ENCODE measurements at regions not wholly inside any gene's neighbourhood (a gene's known extent, or its start where the extent isn't known, plus 50 kb on each side); places are given as distances from the start of the nearest gene placed in this dataset.
"Not testable (repeated sequence)": the region's sequence is repeated elsewhere in the genome, so short reads cannot be mapped to it uniquely, and the experiment has no call there.

DNA sequence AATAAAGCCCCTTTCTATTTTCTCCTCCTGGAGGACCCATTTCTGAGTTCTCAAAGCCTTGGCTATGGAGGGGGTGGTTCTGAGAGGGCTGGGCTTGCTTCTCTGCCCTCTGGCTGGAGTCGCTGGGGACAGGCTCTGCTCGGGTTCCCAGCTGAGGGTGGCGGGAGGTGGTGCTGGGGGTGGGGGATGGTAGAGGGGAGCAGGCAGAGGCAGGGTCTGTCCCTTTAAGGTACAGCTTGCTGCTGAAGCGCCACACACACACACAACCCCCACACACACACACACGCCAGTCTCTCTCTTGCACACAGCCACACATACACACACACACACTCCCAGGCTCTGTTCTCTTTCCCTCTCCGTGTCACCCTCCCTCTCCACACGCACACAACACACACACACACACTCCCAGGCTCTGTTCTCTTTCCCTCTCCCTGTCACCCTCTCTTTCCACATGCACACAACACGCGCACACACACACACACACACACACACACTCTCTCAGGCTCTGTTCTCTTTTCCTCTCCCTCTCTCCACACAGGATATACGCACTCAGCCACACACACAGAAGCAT lies 69.8 kb upstream of the SSBP3 start:
- DNase-seq (ENCODE audit: extremely low read depth in 1 of 11, low read depth in 9 of 11, low spot score in 4 of 11), result no peak

DNA sequence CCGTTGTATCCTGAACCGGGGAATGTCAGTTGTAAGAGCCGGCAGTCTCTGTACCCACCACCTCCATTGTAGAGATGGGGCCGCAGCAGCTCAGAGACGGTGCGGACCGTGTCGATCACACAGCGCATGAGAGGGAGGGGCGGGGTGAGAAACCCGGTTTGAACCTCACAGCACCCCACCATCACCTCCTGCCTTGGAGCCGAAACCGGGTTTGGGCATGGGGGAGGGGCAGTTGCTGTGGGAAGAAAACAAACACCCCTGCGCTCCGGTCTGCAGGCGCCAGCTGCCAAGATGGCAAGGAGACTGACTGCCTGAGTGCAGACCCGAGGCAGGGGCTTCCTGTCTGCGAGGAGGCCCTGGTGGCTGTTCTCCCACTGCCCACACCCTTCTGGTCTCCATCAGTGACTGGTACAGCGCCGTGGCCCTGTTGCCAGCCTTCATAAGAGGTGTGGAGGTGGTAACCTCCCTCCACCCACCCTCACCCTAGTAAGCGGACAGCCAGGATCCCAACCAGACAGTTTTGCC lies 69.2 kb upstream of the SSBP3 start:
- DNase-seq (ENCODE audit: extremely low read depth in 1 of 11, low read depth in 9 of 11, low spot score in 4 of 11), result no peak

DNA sequence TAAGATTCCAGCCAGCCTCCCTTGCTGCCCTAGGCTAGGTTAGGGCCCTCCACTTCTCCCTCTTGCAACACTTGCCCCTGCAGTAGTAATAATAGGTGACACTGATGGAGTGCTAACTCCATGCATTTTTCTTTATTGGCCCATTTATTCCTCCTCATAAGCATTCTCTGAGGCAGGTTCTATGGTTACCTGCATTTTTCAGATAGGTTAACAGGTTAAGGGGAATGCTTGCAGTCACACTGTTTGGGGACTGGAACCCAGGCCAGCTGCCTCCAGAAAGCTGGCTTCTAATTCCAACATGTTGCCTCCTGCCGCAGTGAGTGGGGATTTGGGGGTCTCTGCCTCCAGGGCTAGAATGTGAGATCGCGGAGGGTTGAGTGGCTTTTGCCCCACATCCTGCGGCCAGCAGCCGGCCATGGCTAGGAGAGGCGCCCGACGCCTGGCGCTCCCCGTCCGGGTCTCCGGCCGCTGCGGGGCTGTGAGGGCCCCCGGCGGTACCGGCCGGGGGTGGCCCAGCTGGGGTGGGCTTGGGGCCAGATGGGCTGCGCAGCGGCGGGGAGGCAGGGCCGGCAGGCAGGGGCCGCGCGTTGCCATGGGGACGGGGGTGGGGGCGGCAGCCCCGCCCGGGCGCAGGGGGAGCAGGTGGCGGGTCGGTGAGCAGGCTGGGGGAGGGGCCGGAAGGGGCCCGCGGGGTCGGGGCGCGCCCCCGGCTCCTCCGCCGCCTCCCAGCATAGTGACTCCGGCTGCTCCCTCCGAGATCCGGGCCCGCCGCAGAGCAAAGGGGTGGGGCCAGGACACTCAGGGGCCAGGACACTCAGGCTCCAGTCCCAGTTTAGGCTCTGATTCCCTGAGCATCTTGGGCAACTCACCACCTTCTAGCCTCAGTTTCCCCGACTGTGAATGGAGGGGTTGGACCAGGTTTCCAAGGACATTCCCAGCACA lies 68.4 kb upstream of the SSBP3 start:
- no peak for DNase-seq (ENCODE audit: extremely low read depth in 1 of 11, low read depth in 9 of 11, low spot score in 4 of 11)

DNA sequence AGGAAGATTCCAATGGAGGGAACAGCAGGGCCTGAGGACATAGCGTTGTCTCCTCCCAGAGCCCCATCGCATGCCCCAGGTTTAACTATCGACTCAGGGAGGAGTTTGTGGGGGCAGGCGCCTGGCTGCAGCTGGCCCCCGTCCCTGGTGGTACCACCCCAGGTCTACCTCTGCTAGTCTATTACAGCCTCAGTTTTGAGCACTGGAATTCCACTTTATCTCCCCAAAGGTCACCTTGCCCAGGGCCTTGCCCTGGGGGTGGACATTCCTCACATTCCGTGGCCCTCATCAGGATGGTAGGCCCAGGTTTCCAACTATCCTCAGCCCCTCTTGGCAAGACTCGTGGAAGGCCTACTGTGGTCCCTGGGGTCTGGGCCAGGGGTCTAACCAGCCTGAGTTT lies 65.4 kb upstream of the SSBP3 start:
- DNase-seq (ENCODE audit: extremely low read depth in 1 of 11, low read depth in 9 of 11, low spot score in 4 of 11), result no peak

DNA sequence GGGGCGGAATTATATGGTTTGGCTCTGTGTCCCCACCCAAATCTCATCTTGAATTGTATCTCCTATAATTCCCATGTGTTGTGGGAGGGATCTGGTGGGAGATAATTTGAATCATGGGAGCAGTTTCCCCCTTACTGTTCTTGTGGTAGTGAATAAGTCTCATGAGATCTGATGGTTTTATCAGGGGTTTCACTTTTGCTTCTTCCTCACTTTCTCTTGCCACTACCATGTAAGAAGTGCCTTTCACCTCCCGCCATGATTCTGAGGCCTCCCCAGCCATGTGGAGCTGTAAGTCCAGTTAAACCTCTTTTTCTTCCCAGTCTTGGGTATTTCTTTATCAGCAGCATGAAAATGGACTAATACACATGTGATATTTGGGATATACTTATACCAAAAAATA lies 63.2 kb upstream of the SSBP3 start:
- not testable (repeated sequence) for DNase-seq (ENCODE audit: extremely low read depth in 1 of 11, low read depth in 9 of 11, low spot score in 4 of 11)

DNA sequence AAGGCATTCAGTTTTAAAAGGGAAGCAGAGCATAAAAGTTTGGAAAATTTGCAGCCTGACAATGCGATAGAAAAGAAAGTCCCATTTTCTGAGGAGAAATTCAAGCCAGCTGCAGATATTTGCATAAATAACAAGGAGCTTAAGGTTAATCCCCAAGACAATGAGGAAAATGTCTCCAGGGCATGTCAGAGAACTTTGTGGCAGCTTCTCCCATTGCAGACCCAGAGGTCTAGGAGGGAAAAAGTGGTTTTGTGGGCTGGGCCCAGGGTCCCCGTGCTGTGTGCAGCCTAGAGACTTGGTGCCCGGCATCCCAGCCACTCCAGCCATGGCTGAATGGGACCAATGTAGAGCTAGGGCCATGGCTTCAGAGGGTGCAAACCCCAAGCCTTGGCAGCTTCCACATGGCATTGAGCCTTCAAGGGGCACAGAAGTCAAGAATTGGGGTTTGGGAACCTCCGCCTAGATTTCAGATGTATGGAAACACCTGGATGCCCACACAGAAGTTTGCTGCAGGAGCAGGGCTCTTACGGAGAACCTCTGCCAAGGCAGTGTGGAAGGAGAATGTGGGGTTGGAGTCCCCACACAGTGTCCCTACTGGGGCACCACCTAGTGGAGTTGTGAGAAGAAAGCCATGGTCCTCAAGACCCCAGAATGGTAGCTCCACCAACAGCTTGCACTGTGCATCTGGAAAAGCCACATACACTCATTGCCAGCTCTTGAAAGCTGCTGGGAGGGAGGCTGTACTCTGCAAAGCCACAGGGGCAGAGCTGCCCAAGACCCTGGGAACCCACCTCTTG lies 62.3 kb upstream of the SSBP3 start:
- DNase-seq (ENCODE audit: extremely low read depth in 1 of 11, low read depth in 9 of 11, low spot score in 4 of 11), result not testable (repeated sequence)

DNA sequence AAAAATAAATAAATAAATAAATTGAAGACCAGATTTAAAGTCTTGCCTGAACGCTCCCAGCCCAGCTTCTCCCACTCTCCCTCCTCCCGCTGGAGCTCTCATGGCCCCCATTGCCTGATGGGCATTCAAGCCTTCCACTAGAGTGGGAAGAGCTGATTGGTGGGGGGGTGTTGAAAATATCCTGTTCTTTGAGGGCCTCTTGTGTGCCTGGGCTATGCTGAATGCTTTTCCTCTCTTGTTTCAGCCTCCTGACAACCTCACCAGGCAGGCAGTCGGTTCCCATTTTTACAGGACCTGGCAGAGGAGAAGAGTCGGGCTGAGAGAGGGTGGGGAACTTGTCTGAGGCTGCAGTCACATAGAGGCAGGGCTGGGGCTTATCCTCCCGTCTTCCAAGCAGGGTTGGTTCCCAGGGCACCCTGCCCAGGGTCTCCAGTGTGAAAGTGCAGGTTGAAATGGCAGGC lies 59.2 kb upstream of the SSBP3 start:
- peak in 2 of 11 donors; percentile 74 to 76 for DNase-seq (ENCODE audit: extremely low read depth in 1 of 11, low read depth in 9 of 11, low spot score in 4 of 11)

DNA sequence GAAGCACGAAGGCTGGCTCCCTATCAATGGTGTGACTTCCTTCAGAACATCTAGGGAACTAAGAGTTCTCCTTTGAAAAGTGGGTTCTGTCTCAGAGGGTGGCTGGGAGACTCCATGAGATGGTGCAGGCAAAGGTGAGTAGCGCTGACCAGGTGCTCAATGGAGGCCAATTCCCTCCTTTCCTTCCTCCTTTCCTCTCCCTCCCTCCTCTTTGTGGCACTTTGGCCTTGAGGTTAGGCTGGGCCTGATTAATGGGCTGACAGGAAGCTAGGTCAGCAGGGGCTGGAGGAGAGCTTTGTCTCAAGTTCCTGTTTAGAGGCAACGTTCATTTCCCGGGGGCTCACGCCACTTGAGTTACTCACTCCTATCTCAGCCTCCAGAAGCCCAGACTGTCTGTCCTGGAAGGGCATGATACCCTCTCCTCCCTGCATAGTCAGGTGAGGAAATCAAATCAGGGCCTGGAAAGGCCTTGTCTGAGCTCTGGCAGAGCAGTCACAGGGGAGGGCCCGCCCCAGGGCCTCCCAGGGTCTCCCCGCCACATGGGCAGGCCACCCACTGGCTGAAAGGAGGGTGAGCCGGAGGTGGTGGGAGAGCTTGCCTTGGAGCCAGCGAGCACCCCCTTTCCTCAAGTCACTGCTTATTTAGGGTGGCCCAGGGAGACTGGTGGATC lies 58.4 kb upstream of the SSBP3 start:
- no peak for DNase-seq (ENCODE audit: extremely low read depth in 1 of 11, low read depth in 9 of 11, low spot score in 4 of 11)

DNA sequence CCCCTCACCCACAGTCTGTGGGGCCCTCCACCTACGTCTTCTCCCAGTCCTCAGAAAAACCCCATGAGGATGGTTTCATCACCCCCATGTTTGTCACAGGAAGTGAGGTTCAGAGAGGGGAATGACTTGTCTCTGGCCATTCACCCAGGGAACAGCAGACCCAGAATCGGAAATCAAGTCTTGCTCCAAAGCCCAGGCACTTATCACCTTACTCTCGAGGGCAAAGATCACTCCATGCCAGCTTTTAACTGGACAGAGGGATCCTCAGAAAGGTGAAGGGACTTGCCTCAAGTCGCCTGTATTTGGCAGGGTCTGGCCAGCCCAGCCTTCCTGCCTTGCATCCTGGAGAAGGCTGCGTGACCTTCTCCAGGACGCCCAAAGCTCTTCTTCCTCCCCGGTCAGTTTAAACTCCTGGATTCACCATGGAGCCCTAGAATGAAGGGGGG lies 57.9 kb upstream of the SSBP3 start:
- no peak for DNase-seq (ENCODE audit: extremely low read depth in 1 of 11, low read depth in 9 of 11, low spot score in 4 of 11)

DNA sequence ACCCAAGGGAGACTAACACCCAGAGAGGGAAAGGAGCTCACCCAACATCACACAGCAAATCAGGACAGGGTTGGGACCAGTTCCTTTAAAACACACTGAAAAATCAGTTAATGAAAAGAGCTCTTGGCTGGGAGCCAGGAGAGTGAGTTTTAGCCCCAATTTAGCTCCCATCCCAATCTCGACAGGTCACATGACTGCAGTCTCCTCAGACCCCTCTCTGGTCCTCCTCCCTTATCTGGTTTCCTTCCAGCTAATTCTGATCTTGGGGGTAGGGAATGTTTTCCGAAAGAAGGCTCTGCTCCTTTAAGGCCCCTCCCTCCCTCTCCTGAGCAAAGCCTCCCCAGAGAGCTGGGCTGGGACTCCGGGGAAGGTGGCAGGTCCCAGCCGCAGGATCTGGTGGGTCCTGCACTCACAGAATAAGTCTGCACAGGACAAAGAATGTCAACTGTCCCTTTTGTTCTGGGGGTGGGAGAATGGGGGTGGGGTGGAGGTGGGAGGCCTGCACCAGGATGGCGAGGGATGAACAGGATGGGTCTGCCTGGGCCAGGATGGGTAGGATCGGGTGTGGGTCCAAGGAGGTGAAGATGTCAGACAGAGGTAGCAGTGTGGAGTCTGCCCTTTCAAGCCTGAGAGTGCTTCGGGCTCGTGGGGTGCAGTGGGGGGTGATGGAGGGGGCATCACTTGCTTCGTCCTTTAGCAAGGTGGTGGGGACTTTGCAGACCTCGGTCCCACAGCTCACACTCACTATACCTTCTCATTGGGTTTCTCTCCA lies 57.3 kb upstream of the SSBP3 start:
- no peak for DNase-seq (ENCODE audit: extremely low read depth in 1 of 11, low read depth in 9 of 11, low spot score in 4 of 11)

DNA sequence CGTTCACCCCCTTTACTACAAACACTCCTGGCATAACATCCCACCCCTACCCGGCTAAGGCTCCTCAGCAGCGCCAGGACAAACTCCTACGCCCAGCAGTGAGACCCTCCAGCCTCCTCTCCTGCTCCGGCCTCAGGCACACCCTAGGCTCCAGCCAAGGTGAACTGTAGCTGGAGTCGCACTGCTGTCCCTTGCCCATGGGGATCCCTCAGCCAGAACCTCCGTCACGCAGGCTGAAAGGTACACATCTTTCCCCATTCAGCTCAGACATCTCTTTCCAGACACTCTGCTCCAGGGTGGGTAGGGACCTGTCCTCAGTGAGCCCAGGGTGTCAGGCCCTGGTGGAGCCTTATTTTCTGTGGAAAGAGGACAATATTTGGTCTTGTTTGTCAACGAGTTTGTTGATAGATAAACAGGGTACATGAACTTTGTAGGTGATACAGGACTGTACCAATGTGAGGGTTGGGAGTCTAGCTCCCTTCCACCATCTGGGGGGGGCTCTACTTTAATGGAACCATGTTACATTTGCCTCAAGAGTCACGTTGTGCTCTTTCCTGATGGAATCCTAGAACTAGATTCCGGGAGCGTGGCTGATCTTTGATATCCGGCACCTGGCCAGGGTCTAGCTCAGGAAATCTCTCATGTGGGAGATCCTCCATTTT lies 56.5 kb upstream of the SSBP3 start:
- no peak for DNase-seq (ENCODE audit: extremely low read depth in 1 of 11, low read depth in 9 of 11, low spot score in 4 of 11)

DNA sequence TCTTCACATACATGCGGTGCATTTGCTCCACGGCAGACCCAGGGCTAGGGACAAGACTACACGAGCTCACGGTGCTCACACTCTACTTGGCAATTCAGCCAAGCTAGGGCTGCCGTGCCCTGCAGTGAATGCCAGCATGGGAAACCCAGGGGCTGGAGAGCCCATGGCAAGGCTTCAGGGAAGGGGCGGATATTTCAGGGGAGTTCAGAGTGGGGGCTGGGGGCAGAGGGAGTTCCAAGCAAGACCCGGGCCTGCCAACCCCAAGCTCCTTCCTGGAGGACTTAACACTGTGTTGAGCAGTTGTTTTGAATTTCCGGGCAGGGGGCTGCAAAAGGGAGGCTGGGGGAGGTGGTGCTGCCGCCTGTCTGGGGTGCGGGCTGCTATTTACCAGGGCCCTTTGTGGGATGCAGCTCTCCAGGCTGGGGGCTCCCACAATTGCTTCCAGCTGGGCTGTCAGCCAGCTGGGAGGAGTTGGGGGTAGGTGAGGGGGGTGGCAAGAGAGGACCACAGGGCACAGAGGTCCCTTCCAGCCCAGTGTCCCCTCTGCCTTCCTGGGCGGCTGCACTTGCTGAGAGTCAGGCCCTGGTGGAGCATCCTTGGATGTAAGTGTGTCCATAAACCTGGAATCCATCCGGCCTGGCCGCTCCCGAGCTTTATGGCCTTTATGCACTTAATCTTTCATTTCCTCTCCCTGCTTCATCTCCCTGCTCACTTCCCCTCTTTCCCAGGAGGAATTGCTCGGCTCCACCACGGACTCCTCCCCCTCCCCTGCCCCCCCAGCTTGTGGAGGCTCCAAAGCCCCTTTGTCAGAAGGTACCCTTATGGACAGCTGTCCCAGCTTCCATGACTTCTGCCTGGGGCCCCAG lies 55.8 kb upstream of the SSBP3 start:
- peak in 1 of 11 donors; percentile 43 for DNase-seq (ENCODE audit: extremely low read depth in 1 of 11, low read depth in 9 of 11, low spot score in 4 of 11)

DNA sequence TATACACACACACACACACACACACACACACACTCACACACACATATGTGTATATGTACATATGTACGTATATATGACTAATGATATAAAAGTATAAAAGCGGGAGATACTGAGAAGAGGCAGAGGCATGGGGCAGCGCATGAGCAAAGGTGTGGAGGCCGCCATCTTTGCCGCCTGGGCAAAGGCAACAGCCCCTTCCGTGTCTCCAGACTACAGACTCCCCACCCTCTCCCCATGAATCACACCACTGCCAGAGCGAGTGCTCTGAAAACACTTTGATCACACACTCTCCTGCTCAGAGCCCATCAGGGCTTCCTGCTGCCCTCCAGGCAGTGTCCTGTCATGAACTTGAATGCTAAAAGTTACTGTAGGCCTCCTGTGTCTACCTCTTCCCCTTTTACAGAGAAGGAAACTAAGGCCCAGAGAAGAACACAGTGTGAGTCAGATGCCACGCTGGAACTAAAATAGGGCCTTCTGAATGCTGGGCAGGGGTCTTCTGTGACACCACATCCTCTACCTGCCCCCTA lies 54.7 kb upstream of the SSBP3 start:
- DNase-seq (ENCODE audit: extremely low read depth in 1 of 11, low read depth in 9 of 11, low spot score in 4 of 11), result no peak

DNA sequence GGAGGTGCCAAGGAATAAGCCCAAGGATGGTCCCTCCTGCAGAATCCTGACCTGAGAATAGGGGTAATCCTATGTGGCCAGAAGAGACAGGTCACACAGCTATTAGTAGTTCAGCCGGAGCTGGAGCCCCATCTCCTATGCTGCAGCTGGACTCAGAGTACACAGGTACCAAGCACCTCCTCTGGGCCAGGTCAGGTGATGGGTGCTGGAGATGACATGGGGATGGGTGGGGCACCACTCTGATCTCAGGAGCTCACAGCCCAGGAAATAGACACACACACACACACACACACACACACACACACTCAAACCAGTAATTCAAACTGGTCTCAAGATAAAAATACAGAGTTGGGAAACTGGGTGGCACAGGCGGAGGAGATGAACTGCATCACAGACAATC lies 54.2 kb upstream of the SSBP3 start:
- no peak for DNase-seq (ENCODE audit: extremely low read depth in 1 of 11, low read depth in 9 of 11, low spot score in 4 of 11)

DNA sequence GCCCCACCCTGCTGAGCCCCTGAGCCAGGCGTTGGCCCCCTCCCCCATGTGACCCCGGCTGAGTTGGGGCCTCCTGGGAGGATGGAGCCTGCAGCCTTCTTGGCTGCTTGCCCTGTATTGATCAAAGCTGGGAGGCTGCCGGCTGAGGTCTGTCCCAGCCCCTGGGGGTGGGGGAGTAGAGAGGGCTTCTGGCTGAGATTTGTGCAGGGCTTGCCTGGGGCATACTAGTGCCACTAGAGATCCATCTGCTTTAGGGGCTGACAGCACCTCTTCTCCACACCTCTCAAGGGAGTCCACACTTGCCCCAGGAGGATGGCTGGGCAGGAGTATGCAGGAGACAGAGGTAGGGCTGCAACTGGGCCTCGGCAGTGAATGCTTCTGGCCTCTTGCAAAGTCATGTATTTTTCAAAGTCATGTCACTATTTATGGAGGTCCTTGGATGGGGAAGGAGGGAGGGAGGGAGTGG lies 53.6 kb upstream of the SSBP3 start:
- DNase-seq (ENCODE audit: extremely low read depth in 1 of 11, low read depth in 9 of 11, low spot score in 4 of 11), result no peak

DNA sequence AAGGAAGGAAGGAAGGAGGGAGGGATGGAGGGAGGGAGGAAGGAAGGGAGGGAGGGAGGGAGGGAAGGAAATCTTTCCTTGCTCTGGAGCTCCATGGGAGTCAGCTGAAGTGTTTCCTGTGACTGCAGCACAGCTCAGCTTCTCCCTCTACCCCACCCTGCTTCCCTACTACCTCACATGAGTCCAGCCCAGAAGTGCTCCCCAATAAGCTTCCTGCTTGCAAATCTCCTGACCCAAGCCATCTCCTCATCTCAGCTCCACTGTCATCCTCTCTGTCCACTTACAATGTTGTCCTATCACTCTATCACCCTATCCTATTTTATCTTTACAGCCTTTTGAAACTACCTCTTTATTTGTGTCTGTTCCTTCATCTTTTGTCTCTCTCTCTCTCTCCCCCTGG lies 52.9 kb upstream of the SSBP3 start:
- DNase-seq (ENCODE audit: extremely low read depth in 1 of 11, low read depth in 9 of 11, low spot score in 4 of 11), result no peak

Measured in renal cortex interstitium (tissue), 11 donors.